ENCODE measurements at regions not wholly inside any gene's neighbourhood (a gene's known extent, or its start where the extent isn't known, plus 50 kb on each side); places are given as distances from the start of the nearest gene placed in this dataset.
A peak's percentile ranks its signal among the peaks of the same experiment; 100 is the strongest.

- H3K4me3 ChIP-seq (ENCODE audit: control insufficient read depth, low read depth, low read length), result no peak overlapping the region
- TF ChIP-seq CTCF (conservative IDR thresholded peaks at IDR 0.05; ENCODE audit: control insufficient read depth, insufficient read depth, low read depth, low read length), result no peak
- peak; percentile 47 for DNase-seq (ENCODE audit: low read depth)
Measured at GRCh38 chr7:131170440-131171271, 157.0 kb upstream of the MKLN1 start.

GRCh38 chr7:131173145-131173890 is 154.4 kb upstream of the MKLN1 start:
- no peak for TF ChIP-seq CTCF (conservative IDR thresholded peaks at IDR 0.05; ENCODE audit: control insufficient read depth, insufficient read depth, low read depth, low read length)
- no peak overlapping the region for H3K4me3 ChIP-seq (ENCODE audit: control insufficient read depth, low read depth, low read length)
- DNase-seq (ENCODE audit: low read depth), result peak; percentile 81

GRCh38 chr7:131174391-131174790 is 153.3 kb upstream of the MKLN1 start:
- no peak for DNase-seq (ENCODE audit: low read depth)
- no peak overlapping the region for H3K4me3 ChIP-seq (ENCODE audit: control insufficient read depth, low read depth, low read length)
- no peak for TF ChIP-seq CTCF (conservative IDR thresholded peaks at IDR 0.05; ENCODE audit: control insufficient read depth, insufficient read depth, low read depth, low read length)

GRCh38 chr7:131174855-131175254 is 152.8 kb upstream of the MKLN1 start:
- TF ChIP-seq CTCF (conservative IDR thresholded peaks at IDR 0.05; ENCODE audit: control insufficient read depth, insufficient read depth, low read depth, low read length), result no peak
- no peak overlapping the region for H3K4me3 ChIP-seq (ENCODE audit: control insufficient read depth, low read depth, low read length)
- no peak for DNase-seq (ENCODE audit: low read depth)

- DNase-seq (ENCODE audit: low read depth), result no peak
- no peak for TF ChIP-seq CTCF (conservative IDR thresholded peaks at IDR 0.05; ENCODE audit: control insufficient read depth, insufficient read depth, low read depth, low read length)
- no peak overlapping the region for H3K4me3 ChIP-seq (ENCODE audit: control insufficient read depth, low read depth, low read length)
Measured at GRCh38 chr7:131182446-131183058, 145.1 kb upstream of the MKLN1 start.

- DNase-seq (ENCODE audit: low read depth), result no peak
- no peak overlapping the region for H3K4me3 ChIP-seq (ENCODE audit: control insufficient read depth, low read depth, low read length)
- no peak for TF ChIP-seq CTCF (conservative IDR thresholded peaks at IDR 0.05; ENCODE audit: control insufficient read depth, insufficient read depth, low read depth, low read length)
Measured at GRCh38 chr7:131183072-131183471, 144.6 kb upstream of the MKLN1 start.

All from fibroblast of mammary gland (primary cell).